ENCODE measurements at regions not wholly inside any gene's neighbourhood (a gene's known extent, or its start where the extent isn't known, plus 50 kb on each side); places are given as distances from the start of the nearest gene placed in this dataset.
"Not testable (repeated sequence)": the region's sequence is repeated elsewhere in the genome, so short reads cannot be mapped to it uniquely, and the experiment has no call there.

DNA sequence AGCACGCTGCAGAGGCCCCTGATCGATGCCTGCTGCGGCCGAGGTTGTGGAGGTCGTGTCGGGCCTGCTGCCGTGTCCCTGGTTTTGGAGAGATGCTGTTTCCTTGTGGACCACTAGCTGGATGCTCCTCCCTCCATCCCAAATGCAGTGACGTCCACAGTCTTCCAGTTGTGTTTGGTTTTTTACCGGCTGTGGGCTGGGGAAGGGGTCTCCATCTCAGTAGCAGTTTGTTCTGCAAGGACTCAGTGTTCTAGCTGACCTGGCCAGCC, 143.0 kb upstream of the SHH start:
- no peak for DNase-seq

DNA sequence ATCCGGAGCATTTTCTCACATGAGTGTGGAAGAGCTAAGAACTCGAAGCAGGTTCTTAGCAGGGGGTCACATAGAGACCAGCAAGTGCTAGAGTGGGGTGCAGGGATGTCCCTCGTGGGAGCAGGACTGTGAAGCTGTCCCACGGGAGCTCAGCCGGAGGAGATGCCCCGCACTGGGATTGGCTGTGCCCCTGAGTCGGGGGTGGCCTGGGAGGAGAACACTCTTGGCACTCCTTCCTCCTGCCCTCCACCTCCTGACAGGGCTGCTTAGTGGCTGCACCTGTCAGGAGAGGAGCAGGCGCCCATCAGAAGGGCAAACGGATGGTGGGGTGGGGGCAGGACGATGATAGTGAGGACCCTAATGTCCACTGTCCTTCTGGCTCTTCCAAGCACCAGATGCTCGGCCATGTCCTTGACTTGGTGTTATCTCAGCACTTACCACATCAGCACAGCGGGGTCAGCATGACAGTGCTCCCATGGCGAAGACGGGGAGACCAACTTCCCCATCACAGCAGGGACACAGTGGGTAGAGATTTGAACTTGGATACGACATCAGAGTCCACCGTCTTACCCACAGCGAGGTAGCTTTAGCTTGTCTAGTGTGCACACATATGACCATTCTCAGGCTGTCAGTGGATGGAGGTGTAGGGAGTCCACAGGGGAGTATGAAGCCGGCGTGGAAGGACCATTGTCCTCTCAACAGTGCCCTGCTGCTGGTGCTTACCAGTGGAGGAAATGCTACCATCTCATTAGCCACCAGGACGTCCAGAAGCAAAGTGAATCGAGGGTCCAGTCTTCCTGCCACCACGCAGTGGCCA, 142.5 kb upstream of the SHH start:
- DNase-seq, result no peak

DNA sequence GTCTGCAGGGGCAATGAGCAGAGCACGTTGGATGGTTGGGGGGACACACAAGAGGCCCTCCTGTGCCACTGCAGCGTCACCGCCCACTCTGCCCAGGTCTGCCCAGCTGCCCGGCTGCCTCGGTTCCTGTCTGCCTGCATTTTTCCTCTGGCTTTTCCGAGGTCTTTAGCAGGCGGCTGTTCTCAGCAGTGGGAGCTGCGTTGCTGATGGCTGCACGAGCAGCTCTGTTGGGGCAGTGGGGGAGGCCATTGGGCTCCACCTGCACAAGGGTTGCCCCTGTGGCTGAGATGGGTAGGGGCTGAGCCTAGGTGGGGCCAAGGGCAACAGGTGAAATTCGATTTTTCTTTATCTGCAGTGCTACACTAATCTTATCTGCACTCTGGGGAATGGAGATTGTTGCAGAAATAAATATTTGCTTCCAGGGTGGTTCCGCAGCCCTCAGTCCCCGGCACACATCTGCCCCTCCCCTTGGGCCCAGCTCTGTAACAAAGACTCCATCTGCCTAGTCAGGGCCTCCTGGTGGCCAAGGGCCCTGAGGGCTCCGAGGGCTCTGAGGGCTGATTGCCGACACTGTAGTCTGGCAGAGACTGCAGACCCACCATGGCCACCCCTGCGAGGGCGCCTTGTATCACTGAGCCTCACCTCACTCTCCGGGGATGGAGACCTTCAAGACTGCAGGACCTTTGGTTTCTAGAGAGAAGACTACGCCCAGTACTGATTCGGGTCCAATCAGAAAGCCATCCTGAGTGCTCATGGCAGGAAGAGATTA, 141.7 kb upstream of the SHH start:
- DNase-seq, result no peak

DNA sequence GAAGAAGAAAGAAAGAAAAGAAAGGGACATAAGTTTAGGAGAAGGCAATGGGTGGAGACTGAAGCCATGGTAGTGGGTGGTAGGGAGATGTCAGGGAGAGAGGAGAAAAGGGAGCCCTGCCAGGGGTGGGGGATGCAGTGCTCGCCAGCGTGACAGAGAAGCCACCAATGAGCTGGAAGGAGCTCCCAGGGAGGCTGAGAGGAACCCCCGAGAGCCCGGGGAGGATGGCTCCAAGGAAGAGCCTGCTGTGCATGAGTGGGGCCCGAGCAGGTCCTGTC, 141.2 kb upstream of the SHH start:
- DNase-seq, result no peak

DNA sequence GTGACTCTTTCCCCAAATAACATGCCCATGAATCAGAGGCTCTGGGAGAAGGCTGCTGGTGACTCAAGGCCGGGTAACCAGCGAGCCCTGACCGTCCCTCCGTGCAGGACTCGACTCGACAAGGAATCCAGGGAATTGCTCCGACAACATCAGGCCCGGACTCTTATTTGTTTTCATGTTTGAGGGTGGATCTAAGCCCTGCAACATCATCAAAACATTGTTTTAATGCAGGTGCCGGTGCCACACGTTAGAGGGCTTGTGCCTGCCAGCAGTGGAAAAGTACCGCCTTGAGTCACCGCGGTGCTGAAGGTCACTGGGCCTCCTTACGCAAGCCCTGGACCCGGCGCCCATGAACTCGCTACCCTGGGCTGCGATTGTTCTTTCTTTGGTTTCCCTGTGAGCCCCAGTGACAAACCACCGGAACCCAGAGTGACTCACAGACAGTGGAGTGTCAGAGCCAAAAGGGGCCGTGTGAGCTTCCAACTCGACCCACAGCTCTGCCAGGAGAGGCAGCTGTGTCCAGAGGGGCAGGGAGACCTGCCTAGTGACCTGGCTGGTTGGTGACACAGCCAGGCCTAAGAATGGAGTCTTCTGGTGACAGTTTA, 139.4 kb upstream of the SHH start:
- DNase-seq, result no peak

DNA sequence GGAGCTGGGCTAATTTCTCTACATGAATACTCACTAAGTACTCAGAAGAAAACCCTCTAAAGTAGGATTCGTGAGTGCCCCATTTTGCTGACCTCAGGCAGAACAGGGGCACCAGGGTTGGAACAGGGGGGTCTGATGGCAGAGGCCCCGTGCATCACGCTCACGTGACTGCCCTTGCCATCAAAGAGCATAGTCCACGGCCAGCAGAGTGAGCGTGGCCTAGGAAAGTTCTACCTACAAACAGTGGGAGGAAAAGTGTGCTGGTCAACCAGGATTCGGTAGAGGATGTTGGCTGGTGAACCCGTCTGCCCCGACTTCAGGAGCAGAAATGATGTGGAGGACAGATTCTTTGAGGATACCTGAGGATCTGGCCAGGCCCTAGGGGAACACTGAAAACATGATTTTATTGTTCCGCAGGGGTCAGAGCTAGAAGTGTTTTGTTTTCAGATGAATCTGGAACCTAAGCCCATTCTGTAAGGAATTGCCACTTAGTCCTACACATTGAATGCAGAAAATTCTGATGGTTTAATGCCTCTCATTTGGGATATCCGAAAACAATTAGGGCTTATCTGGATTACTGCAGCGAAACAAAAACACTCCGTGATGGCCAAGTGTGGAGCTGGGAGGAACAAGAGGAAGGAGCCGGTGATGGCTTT, 138.8 kb upstream of the SHH start:
- no peak for DNase-seq

GRCh38 chr7:155948845-155949244, 136.6 kb upstream of the SHH start:
- no peak for DNase-seq

- no peak for DNase-seq
Measured at GRCh38 chr7:155948423-155948822, 136.2 kb upstream of the SHH start.

DNA sequence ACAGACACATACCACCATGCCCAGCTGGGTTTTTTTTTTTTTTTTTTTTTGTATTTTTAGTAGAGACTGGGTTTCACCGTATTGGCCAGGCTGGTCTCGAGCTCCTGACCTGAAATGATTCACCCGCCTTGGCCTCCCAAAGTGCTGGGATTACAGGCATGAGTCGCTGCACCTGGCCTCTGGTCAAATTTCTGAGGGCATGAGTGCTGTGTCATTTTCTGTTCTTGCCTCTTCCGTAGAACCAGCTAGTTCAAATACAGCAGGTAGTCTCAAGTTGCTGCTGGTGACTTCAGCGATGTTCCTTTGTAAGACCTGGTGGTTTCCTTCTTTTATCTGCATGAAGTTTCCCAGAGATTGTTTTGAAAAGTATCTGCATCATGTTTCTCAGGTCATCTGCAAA, 134.8 kb upstream of the SHH start:
- DNase-seq, result no peak

DNA sequence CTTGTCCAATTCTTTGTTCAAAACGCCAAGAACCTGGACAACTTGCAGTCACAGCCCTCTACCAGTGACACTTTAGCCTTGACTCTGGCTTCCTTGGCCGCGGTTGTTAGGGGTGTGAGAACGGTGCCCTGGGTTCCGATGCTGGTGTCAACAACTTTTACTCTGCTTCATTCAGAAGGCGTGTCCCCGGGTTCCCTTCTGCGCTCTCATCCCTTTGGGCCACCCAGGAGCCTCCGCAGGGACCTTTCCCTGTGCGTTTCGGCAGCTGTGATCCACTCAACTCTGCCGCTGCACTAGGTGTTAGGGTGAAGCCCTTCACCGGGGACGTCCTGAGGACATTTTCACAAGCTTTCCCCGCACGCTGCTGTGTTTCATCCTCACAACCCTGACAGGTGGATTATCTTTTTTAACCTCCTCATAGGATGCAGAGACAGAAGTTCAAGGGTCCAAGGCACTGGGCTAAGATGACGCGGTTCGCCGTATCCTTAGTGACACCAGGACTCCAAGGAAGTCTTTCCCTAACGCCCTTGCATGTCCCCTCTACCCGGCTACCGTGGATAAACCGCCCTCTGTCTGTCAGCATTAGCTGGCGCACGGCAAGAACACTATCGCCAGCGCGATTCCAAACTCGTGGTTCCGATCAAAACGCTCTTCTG, 133.5 kb upstream of the SHH start:
- DNase-seq, result no peak

GRCh38 chr7:155944901-155945300, 132.6 kb upstream of the SHH start:
- DNase-seq, result no peak

- no peak for DNase-seq
Measured at GRCh38 chr7:155943251-155943899, 131.1 kb upstream of the SHH start.

- DNase-seq, result no peak
Measured at GRCh38 chr7:155942226-155942950, 130.1 kb upstream of the SHH start.

DNA sequence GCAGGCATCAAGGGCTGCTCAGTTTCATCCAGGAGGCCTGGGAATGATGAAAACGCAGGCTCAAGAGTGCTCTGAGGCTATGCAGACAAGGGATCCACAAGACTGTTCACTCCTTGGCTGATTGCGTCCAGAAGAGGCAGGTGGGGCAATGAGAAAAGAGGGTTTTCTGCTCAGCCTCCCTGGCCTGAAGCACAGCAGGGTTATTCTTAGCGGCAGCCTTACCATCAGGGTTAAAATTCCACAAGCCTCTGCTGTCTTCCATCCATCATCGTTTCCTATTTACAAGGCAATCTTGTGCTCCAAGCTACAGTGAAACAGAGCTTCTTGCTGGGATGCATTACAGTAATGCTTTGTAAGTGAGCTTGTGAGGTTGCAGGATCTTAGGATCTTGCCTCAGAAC, 129.4 kb upstream of the SHH start:
- no peak for DNase-seq

DNA sequence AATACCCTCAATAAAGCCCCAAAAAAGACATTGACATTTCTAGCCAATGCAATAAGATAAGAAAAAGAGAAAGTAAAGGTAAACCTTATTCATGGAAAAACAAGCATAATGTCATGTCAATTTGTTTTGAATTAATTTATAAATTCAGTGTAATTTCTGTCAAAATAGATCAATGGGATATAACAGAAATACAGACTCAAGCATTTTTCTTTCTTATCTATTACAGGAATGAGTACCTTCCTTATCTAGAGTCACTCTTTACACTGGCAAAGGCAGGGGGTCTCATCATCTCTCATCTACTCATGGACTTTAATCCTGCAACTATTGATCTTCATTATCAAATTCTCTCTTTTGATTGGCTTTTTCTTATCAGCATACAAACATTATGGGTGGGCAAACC, 127.1 kb upstream of the SHH start:
- no peak for DNase-seq

- no peak for DNase-seq
Measured at GRCh38 chr7:155938129-155938528, 125.9 kb upstream of the SHH start.

DNA sequence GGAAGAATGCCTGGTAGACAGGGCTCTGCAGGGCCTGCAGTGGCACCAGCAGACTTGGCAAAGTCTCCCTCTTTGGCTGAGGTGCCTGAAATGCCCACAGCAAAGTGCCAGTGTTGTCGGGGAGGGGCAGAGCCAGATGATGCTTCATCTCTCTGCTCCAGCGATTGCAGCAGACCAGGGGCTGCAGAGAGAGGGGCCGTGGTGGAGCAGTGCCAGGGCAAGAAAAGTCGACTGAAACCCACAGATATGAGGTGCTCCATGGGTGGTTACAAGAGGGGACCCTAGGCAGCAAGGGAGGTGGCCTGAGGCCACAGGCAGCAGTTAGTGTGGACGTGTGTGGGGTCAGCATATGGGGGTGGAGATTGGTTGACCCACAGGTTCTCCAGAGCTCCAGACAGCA, 123.5 kb upstream of the SHH start:
- DNase-seq, result no peak

DNA sequence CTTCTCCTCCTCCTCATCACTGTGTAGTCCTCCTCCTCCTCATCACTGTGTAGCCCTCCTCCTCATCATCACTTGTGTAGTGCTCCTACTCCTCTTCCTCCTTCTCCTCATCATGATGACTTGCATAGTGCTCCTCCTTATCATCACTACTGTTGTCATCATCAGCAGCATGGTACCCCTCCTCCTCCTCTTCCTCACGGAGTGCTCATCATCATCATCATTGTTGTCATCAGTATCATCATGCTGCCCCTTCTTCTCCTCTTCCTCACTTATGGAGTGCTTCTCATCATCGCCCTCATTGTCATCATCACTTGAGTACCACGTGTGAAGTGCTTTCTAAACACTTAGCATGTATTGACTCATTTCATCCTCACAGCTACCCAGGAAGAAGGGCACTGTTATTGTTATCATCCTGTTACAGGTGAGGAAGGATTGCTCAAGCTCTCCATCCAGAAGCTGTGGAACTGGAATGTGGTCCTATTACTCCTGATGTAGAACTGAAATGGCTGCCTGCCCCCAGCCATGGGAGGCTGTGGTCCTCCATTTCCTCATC, 122.8 kb upstream of the SHH start:
- DNase-seq, result no peak

- not testable (repeated sequence) for DNase-seq
Measured at GRCh38 chr7:155932324-155932723, 120.1 kb upstream of the SHH start.

DNA sequence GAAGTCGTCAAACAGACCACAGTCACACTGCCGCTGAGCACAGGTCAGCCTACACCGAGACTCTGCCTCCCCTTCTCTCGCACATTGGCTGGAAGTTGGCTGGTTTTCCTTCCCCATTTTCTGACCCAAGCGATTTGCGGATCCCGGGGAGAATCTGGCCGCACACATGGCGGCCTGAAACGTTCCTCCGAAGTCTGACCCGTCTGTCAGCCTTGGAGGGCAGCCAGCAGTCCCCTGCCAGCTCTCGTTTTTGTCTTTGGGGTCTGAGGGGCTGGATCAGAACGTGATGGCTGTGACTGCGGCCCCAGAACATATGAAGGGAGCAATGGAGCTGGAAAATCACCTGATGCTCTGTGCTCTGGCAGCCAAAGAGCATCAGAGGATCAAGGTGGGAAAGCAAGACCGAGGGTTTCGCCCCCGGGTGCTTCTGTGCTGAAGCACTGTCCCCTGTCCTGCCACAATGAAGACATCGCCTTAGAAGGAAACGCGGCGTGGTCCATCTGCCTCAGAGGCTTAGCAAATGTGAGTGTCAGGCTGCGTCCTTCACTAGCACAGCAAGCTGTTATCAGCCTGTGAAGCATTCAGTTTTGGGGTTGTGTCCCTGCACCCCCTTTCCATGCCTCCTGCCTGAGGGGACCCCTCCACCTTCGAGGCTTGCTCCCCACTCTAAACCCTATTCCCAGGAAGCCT, 119.3 kb upstream of the SHH start:
- DNase-seq, result no peak

- no peak for DNase-seq
Measured at GRCh38 chr7:155930527-155930926, 118.3 kb upstream of the SHH start.

Data from CD4-positive, alpha-beta T cell treated with Interleukin-4 for 4 hours (primary cell).